GM23338 (cell line): ENCODE measurements at regions not wholly inside any gene's neighbourhood (a gene's known extent, or its start where the extent isn't known, plus 50 kb on each side); places are given as distances from the start of the nearest gene placed in this dataset.
A peak's percentile ranks its signal among the peaks of the same experiment; 100 is the strongest.

Experiments used
- ATAC-seq: fragments of 200-7000 bp; cut with Tn5 transposase; 3 replicates; pipeline ENCODE4 v1.9.1; 2020
- DNase-seq: peaks from one replicate; pipeline ENCODE4 v3.0.0-alpha.2; 2015; ENCODE audit warnings: low spot score
- H2AFZ ChIP-seq: fragments of 200-600 bp; sonication (generic); 2 replicates; pipeline ENCODE4 v1.8.0; 2016; ENCODE audit warnings: antibody characterized with exemption, mild to moderate bottlenecking, moderate library complexity
- H3F3A ChIP-seq: fragments of 200-600 bp; sonication (generic); replicated peaks from 2 replicates; pipeline ENCODE4 v1.8.0; 2017; ENCODE audit warnings: antibody characterized with exemption, mixed run types, low read depth
- H3K27ac ChIP-seq: fragments of 200-600 bp; sonication (generic); 2 replicates; pipeline ENCODE4 v1.6.1; 2016; ENCODE audit warnings: low read depth
- H3K27me3 ChIP-seq: fragments of 200-600 bp; sonication (generic); 2 replicates; pipeline ENCODE4 v1.8.0; 2016; ENCODE audit warnings: mild to moderate bottlenecking, mixed run types, moderate library complexity; ENCODE audit not compliant: insufficient read depth
- H3K36me3 ChIP-seq: fragments of 200-600 bp; sonication (generic); 2 replicates; pipeline ENCODE4 v1.8.0; 2016; ENCODE audit warnings: mild to moderate bottlenecking; ENCODE audit not compliant: insufficient read depth
- H3K4me1 ChIP-seq: fragments of 200-600 bp; sonication (generic); 2 replicates; pipeline ENCODE4 v1.8.0; 2016; ENCODE audit warnings: mild to moderate bottlenecking, moderate library complexity; ENCODE audit not compliant: insufficient read depth
- H3K4me2 ChIP-seq: fragments of 200-600 bp; sonication (generic); 2 replicates; pipeline ENCODE4 v1.7.1; 2017; ENCODE audit warnings: mixed run types
- H3K4me3 ChIP-seq: fragments of 200-600 bp; sonication (generic); 2 replicates; pipeline ENCODE4 v1.6.1; 2016; ENCODE audit warnings: mixed run types
- H3K79me2 ChIP-seq: fragments of 200-600 bp; sonication (generic); replicated peaks from 2 replicates; pipeline ENCODE4 v1.8.0; 2017; ENCODE audit warnings: mild to moderate bottlenecking; ENCODE audit not compliant: insufficient read depth
- H3K9me2 ChIP-seq: fragments of 200-600 bp; sonication (generic); 2 replicates; pipeline ENCODE4 v1.8.0; 2017; ENCODE audit not compliant: insufficient read depth
- H4K20me1 ChIP-seq: fragments of 200-600 bp; sonication (generic); replicated peaks from 2 replicates; pipeline ENCODE4 v1.8.0; 2017; ENCODE audit warnings: mild to moderate bottlenecking; ENCODE audit not compliant: insufficient read depth
- H3K27ac Mint-ChIP-seq: 2 replicates; pipeline ENCODE4 v1.8.0; 2020; ENCODE audit warnings: inconsistent platforms, mild to moderate bottlenecking, moderate library complexity, mixed read lengths
- H3K27me3 Mint-ChIP-seq: 3 replicates; pipeline ENCODE4 v1.8.0; 2022; ENCODE audit warnings: low read depth, mild to moderate bottlenecking, moderate library complexity, mixed read lengths, inconsistent platforms; ENCODE audit not compliant: insufficient read depth, poor library complexity
- H3K36me3 Mint-ChIP-seq: 3 replicates; pipeline ENCODE4 v1.8.0; 2021; ENCODE audit warnings: low read depth, mild to moderate bottlenecking, inconsistent platforms, moderate library complexity, mixed read lengths
- H3K4me1 Mint-ChIP-seq: 3 replicates; pipeline ENCODE4 v1.8.0; 2020; ENCODE audit warnings: mild to moderate bottlenecking, inconsistent platforms, mixed read lengths
- H3K4me3 Mint-ChIP-seq: 3 replicates; pipeline ENCODE4 v1.8.0; 2021; ENCODE audit warnings: moderate library complexity, mild to moderate bottlenecking, inconsistent platforms, mixed read lengths
- H3K9me3 Mint-ChIP-seq: 3 replicates; pipeline ENCODE4 v1.8.0; 2020; ENCODE audit warnings: moderate library complexity, mild to moderate bottlenecking, inconsistent platforms, mixed read lengths
- CREB1 ChIP-seq: fragments of 250-450 bp; sonication (Bioruptor Pico); IDR thresholded peaks from 2 replicates; pipeline ENCODE4 v1.5.0; 2020; ENCODE audit warnings: low read depth, mild to moderate bottlenecking, moderate library complexity
- EZH2 ChIP-seq: fragments of 200-600 bp; sonication (generic); IDR thresholded peaks from one replicate; pipeline ENCODE4 v1.8.0; 2017; ENCODE audit warnings: antibody characterized with exemption, mild to moderate bottlenecking, low read depth; ENCODE audit not compliant: unreplicated experiment
- EZH2phosphoT487 ChIP-seq: fragments of 200-600 bp; sonication (generic); IDR thresholded peaks from one replicate; pipeline ENCODE4 v1.8.1; 2018; ENCODE audit warnings: antibody characterized with exemption; ENCODE audit not compliant: unreplicated experiment
- NANOG ChIP-seq: IDR thresholded peaks from 2 replicates; pipeline ENCODE4 v1.6.1; 2016; ENCODE audit warnings: antibody characterized with exemption, borderline replicate concordance
- POLR2AphosphoS5 ChIP-seq: IDR thresholded peaks from 2 replicates; pipeline ENCODE4 v1.6.1; 2016; ENCODE audit warnings: antibody characterized with exemption, low read depth
- REST ChIP-seq: IDR thresholded peaks from one replicate; pipeline ENCODE4 v1.6.1; 2018; ENCODE audit warnings: antibody characterized with exemption; ENCODE audit not compliant: unreplicated experiment
- STAT1 ChIP-seq: IDR thresholded peaks from one replicate; pipeline ENCODE4 v1.6.1; 2016; ENCODE audit warnings: antibody characterized with exemption; ENCODE audit not compliant: unreplicated experiment
- ZNF114 ChIP-seq: fragments of 250-450 bp; sonication (Bioruptor Pico); IDR thresholded peaks from 2 replicates; pipeline ENCODE4 v1.5.0; 2020; ENCODE audit warnings: mild to moderate bottlenecking, moderate library complexity
- ZNF331 ChIP-seq: fragments of 250-450 bp; sonication (Bioruptor Pico); IDR thresholded peaks from 2 replicates; pipeline ENCODE4 v1.5.0; 2020; ENCODE audit warnings: low read depth, mild to moderate bottlenecking, moderate library complexity
- ZNF462 ChIP-seq: fragments of 250-450 bp; sonication (Bioruptor Pico); IDR thresholded peaks from 2 replicates; pipeline ENCODE4 v1.5.0; 2020; ENCODE audit warnings: mild to moderate bottlenecking, moderate library complexity
- TF ChIP-seq, protein P1 (sequence below): IDR thresholded peaks from 2 replicates; pipeline ENCODE4 v1.6.1; 2016; ENCODE audit warnings: antibody characterized with exemption

DNA sequence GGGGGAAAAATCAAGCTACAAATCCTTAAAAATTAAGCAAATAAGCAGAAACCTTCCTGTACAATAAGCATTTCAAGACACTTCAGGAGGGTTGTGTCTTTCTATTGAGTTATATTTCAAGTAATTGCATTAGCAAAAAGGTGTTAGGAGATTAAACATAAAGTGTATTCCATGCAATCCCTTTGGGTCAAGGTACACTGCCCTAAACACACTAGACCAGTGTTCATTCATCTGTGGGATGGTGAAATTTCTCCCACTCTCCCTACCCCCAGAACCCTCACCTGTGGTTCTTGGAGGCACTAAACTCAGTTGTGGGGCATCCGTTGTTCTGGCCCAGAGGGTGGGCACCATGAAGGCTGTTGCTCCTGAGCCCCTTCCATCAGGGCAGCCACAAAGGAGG, 205.1 kb upstream of the SGK1 start:
- Histone ChIP-seq H3K4me3 (no peak overlapping the region), H3K36me3 (no peaks in the 10 kb centered on the region), H2AFZ (no peak overlapping the region), H3K9me2 (no peaks in the 10 kb centered on the region), H3K79me2 (no peaks in the 10 kb centered on the region), H4K20me1 (no peaks in the 10 kb centered on the region), H3K4me2 (no peak overlapping the region), H3K4me1 (peaks cover 10% of the 10 kb centered on the region; the same call in 1 of the 2 replicates), H3K27me3 (no peaks in the 10 kb centered on the region), H3F3A (no peaks in the 10 kb centered on the region), H3K27ac (no peak overlapping the region)
- DNase-seq: no peak
- TF ChIP-seq ZNF331 (CRISPR knock-in tag) (no peak), EZH2 (no peak), POLR2AphosphoS5 (no peak), ZNF114 (no peak)
- peaks cover 11% of the 10 kb centered on the region for H3K4me1 Mint-ChIP-seq
- peaks cover 3% of the 10 kb centered on the region for H3K27me3 Mint-ChIP-seq
- no peaks in the 10 kb centered on the region for H3K9me3 Mint-ChIP-seq
- H3K36me3 Mint-ChIP-seq: no peaks in the 10 kb centered on the region
- no peak overlapping the region for H3K4me3 Mint-ChIP-seq
- no peak for ATAC-seq
- H3K27ac Mint-ChIP-seq: no peak overlapping the region

DNA sequence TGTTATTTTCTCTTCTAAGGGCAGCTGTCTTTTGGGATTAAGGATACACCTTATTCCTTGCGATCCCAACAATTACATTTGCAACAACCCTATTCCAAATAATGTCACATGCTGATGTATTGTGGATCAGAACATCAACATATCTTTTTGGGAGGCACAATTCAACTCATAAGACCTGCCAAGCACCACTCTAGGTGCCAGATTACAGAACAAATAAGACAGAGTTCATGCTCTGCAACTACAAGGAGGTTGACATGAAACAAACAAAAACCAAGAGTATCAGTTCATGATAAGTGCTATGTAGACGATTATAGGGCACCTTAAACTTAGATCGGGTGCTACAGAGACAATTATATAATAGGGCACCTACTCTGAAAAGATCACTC, 203.2 kb upstream of the SGK1 start:
- H3K27ac ChIP-seq: no peak overlapping the region
- no peaks in the 10 kb centered on the region for H3F3A ChIP-seq
- no peaks in the 10 kb centered on the region for H3K9me2 ChIP-seq
- H3K4me1 ChIP-seq: peaks cover 21% of the 10 kb centered on the region; the same call in 1 of the 2 replicates
- no peak for DNase-seq
- peaks cover 17% of the 10 kb centered on the region; the same call in 2 of the 3 replicates for H3K4me1 Mint-ChIP-seq
- peaks cover 3% of the 10 kb centered on the region for H3K27me3 Mint-ChIP-seq
- H3K4me2 ChIP-seq: no peak overlapping the region
- H3K4me3 ChIP-seq: no peak overlapping the region
- no peaks in the 10 kb centered on the region for H3K27me3 ChIP-seq
- no peaks in the 10 kb centered on the region for H3K79me2 ChIP-seq
- no peaks in the 10 kb centered on the region for H4K20me1 ChIP-seq
- H3K9me3 Mint-ChIP-seq: no peaks in the 10 kb centered on the region
- ATAC-seq: no peak
- H3K27ac Mint-ChIP-seq: no peak overlapping the region
- peak overlapping the region; percentile 64 for H2AFZ ChIP-seq
- H3K36me3 Mint-ChIP-seq: no peaks in the 10 kb centered on the region
- no peaks in the 10 kb centered on the region for H3K36me3 ChIP-seq
- H3K4me3 Mint-ChIP-seq: no peak overlapping the region
- TF ChIP-seq ZNF462 (no peak), STAT1 (no peak), EZH2phosphoT487 (no peak), POLR2AphosphoS5 (no peak), REST (no peak), NANOG (no peak), CREB1 (CRISPR knock-in tag) (no peak), ZNF114 (no peak)
- TF ChIP-seq, protein P1, sequence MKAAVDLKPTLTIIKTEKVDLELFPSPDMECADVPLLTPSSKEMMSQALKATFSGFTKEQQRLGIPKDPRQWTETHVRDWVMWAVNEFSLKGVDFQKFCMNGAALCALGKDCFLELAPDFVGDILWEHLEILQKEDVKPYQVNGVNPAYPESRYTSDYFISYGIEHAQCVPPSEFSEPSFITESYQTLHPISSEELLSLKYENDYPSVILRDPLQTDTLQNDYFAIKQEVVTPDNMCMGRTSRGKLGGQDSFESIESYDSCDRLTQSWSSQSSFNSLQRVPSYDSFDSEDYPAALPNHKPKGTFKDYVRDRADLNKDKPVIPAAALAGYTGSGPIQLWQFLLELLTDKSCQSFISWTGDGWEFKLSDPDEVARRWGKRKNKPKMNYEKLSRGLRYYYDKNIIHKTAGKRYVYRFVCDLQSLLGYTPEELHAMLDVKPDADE: no peak
